ENCODE measurements at regions not wholly inside any gene's neighbourhood (a gene's known extent, or its start where the extent isn't known, plus 50 kb on each side); places are given as distances from the start of the nearest gene placed in this dataset.

DNA sequence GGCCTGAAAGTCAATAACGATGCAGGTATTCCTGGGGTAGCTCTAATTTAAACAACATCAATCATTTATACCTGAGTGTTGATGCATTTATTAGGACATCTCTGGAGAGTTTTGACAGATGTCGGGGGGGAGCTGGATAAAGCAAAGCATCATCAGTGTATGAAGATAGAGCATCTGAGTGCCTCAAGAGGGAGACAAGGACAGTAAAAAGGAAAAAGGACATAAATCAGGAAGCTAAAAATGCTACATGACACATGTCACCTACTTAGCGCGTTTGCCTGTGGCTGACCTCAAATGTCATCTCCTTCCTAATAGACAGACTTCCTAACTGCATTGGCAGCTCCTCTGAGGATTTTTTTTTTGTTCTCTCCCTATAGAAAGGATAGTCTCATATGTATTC is 259.5 kb upstream of the PKP2 start:
- TF ChIP-seq CTCF (IDR thresholded peaks at IDR 0.05; ENCODE audit: borderline replicate concordance, extremely low read depth, low read length, poor library complexity, severe bottlenecking) (no peak), EZH2 (IDR thresholded peaks at IDR 0.05; ENCODE audit: borderline replicate concordance, low read depth, low read length, severe bottlenecking) (no peak)

All from DND-41 (cell line).